ENCODE measurements at regions not wholly inside any gene's neighbourhood (a gene's known extent, or its start where the extent isn't known, plus 50 kb on each side); places are given as distances from the start of the nearest gene placed in this dataset.

DNA sequence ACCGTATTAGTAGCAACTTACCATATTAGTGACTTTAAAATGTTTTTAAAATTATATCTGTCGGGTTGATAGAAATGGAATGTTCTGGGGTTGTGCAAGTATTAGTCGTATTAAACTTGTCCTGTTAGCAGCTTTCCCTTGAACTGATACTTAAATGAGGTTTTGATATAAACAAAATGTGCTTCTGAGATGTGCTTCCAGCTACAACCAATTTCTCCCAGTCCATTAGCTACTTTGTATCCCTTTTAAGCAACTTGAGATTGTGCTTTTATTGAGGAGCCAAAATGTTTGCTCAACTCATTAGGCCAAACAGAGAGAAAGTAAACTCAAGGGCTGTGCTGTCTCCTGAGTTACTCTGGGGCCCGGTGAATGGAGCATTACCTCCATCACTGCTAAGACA is 255.0 kb upstream of the RBFOX1 start:
- TF ChIP-seq REST (IDR thresholded peaks at IDR 0.05; ENCODE audit: low read depth) (no peak), CEBPB (IDR thresholded peaks at IDR 0.05) (no peak), TAF1 (IDR thresholded peaks at IDR 0.05; ENCODE audit: low read depth) (no peak), FOXM1 (IDR thresholded peaks at IDR 0.05; ENCODE audit: borderline replicate concordance, low read depth) (no peak), EP300 (IDR thresholded peaks at IDR 0.05; ENCODE audit: borderline replicate concordance) (no peak)

Data from Ishikawa (cell line).